ENCODE measurements at regions not wholly inside any gene's neighbourhood (a gene's known extent, or its start where the extent isn't known, plus 50 kb on each side); places are given as distances from the start of the nearest gene placed in this dataset.

DNA sequence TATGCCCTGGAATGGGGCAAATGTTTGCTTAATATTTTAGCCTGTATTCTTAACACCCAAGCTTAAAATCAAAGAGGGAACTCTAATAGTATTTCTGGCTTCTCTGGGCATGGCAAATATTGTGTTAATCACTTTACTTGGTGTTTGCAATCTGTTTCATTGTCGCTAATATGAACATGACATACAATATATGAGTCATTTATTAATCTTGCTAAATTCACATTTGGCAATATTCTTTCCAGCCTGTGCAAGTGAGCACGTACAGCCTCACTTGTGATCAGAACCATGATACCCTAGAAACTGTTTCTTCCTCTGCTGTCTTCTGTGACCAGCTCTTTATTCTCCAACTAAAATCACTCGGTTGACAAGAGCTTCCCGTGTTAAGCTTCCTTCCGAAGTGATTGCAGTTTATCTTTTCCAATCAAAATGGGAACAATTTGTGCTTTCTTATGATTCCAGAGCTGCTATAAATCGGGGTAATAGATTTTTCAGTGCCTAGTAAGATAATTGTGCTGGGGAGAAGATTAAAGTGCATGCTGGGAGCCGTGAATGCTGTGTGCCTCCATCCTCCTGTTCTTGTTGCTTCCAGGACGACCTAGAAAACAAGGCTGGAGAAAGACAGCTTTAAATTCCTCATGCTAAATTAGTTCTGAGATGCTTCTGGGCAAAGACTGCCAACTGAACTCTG, 153.0 kb upstream of the TMTC4 start:
- H3K14ac ChIP-seq (replicated peaks; ENCODE audit: low read depth, low read length) = no peak overlapping the region
- DNase-seq (no peak), ATAC-seq (ENCODE audit: low read depth) (no peak)
- H3K79me1 ChIP-seq (ENCODE audit: low read depth in 1 of 2, low read length in 2 of 2) = no peaks in the 10 kb centered on the region
- H3K9me1 ChIP-seq (ENCODE audit: insufficient read depth, low read length) = no peaks in the 10 kb centered on the region
- no TSS peak for BruUV-seq (replicated peaks)
- no peak overlapping the region for H2BK120ac ChIP-seq (ENCODE audit: low read depth, low read length)
- H3K4me2 ChIP-seq (ENCODE audit: low read depth, low read length) = no peak overlapping the region
- no peak overlapping the region for H2AK5ac ChIP-seq (ENCODE audit: low read depth, low read length)
- H3K4me3 ChIP-seq (ENCODE audit: insufficient read depth, low read depth, low read length) = no peak overlapping the region
- no peak overlapping the region for H4K5ac ChIP-seq (ENCODE audit: low read depth, low read length)
- H3K4me1 ChIP-seq (ENCODE audit: control insufficient read depth, insufficient read depth, low read length) = no peaks in the 10 kb centered on the region
- H2BK20ac ChIP-seq (ENCODE audit: low read depth, low read length) = no peak overlapping the region
- H3K9me3 ChIP-seq (ENCODE audit: control insufficient read depth, insufficient read depth, low read length) = no peaks in the 10 kb centered on the region
- no peaks in the 10 kb centered on the region for H3K36me3 ChIP-seq (ENCODE audit: control insufficient read depth, insufficient read depth, low read length)
- ChIA-PET POLR2A (ENCODE audit: unreplicated experiment) (no interaction called here), CTCF (interaction anchor here (1.1 kb wide), 1 partner anchor 69 kb away, joined by 3 read pairs; no protein-coding TSS in a partner anchor)
- intact Hi-C loops (cut with micrococcal nuclease) = no loop called here
- no peak overlapping the region for H2BK15ac ChIP-seq (ENCODE audit: low read depth, low read length)
- no peak overlapping the region for H2AFZ ChIP-seq (replicated peaks; ENCODE audit: low read length, poor library complexity)
- no peak overlapping the region for H3K23ac ChIP-seq (ENCODE audit: low read depth, low read length)
- TF ChIP-seq FOS (IDR thresholded peaks at IDR 0.05; ENCODE audit: low read depth, low read length) (no peak), MAFK (IDR thresholded peaks at IDR 0.05; ENCODE audit: low read depth, low read length) (no peak), CEBPB (IDR thresholded peaks at IDR 0.05; ENCODE audit: low read depth, low read length) (no peak), CHD1 (IDR thresholded peaks at IDR 0.05; ENCODE audit: low read depth, low read length) (no peak), SMC3 (IDR thresholded peaks at IDR 0.05; ENCODE audit: low read depth, low read length) (no peak), NFE2L2 (IDR thresholded peaks at IDR 0.05; ENCODE audit: low read depth, low read length) (no peak), BHLHE40 (IDR thresholded peaks at IDR 0.05; ENCODE audit: low read depth, low read length) (no peak), RFX5 (IDR thresholded peaks at IDR 0.05; ENCODE audit: low read depth, low read length) (no peak), MXI1 (IDR thresholded peaks at IDR 0.05; ENCODE audit: borderline replicate concordance, low read depth, low read length) (no peak), RAD21 (IDR thresholded peaks at IDR 0.05; ENCODE audit: low read length) (no peak), POLR2A (IDR thresholded peaks at IDR 0.05; ENCODE audit: low read depth, low read length) (no peak)
- TF ChIP-seq, protein P1, sequence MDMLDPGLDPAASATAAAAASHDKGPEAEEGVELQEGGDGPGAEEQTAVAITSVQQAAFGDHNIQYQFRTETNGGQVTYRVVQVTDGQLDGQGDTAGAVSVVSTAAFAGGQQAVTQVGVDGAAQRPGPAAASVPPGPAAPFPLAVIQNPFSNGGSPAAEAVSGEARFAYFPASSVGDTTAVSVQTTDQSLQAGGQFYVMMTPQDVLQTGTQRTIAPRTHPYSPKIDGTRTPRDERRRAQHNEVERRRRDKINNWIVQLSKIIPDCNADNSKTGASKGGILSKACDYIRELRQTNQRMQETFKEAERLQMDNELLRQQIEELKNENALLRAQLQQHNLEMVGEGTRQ (IDR thresholded peaks at IDR 0.05; ENCODE audit: low read depth, low read length) = no peak
- TF ChIP-seq, protein P2, sequence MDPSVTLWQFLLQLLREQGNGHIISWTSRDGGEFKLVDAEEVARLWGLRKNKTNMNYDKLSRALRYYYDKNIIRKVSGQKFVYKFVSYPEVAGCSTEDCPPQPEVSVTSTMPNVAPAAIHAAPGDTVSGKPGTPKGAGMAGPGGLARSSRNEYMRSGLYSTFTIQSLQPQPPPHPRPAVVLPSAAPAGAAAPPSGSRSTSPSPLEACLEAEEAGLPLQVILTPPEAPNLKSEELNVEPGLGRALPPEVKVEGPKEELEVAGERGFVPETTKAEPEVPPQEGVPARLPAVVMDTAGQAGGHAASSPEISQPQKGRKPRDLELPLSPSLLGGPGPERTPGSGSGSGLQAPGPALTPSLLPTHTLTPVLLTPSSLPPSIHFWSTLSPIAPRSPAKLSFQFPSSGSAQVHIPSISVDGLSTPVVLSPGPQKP (IDR thresholded peaks at IDR 0.05; ENCODE audit: borderline replicate concordance, low read depth, low read length) = no peak
- TF ChIP-seq, protein P3, sequence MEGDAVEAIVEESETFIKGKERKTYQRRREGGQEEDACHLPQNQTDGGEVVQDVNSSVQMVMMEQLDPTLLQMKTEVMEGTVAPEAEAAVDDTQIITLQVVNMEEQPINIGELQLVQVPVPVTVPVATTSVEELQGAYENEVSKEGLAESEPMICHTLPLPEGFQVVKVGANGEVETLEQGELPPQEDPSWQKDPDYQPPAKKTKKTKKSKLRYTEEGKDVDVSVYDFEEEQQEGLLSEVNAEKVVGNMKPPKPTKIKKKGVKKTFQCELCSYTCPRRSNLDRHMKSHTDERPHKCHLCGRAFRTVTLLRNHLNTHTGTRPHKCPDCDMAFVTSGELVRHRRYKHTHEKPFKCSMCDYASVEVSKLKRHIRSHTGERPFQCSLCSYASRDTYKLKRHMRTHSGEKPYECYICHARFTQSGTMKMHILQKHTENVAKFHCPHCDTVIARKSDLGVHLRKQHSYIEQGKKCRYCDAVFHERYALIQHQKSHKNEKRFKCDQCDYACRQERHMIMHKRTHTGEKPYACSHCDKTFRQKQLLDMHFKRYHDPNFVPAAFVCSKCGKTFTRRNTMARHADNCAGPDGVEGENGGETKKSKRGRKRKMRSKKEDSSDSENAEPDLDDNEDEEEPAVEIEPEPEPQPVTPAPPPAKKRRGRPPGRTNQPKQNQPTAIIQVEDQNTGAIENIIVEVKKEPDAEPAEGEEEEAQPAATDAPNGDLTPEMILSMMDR (conservative IDR thresholded peaks at IDR 0.05; ENCODE audit: low read depth, low read length) = no peak
- no peak overlapping the region for H4K91ac ChIP-seq (ENCODE audit: insufficient read depth, low read depth, low read length)
- no peak overlapping the region for H2BK5ac ChIP-seq (ENCODE audit: low read depth, low read length, poor library complexity, severe bottlenecking)
- 0% methylated on average over 1 of the region's 8 CpGs; no CpG with 5 or more reads in 1 of the 2 experiments for WGBS, 2 experiments (ENCODE audit: extremely low coverage in 2 of 2, insufficient read length in 1 of 2)
- no peak overlapping the region for H3K4ac ChIP-seq (ENCODE audit: low read depth, low read length)
- H3K56ac ChIP-seq (ENCODE audit: extremely low read depth, insufficient read depth, low read length) = no peak overlapping the region
- no peak overlapping the region for H2AK9ac ChIP-seq (replicated peaks; ENCODE audit: low read depth, low read length, poor library complexity)
- H3K18ac ChIP-seq (ENCODE audit: low read depth, low read length) = no peak overlapping the region
- H3K9ac ChIP-seq (ENCODE audit: low read depth, low read length) = no peak overlapping the region
- H4K8ac ChIP-seq (ENCODE audit: low read depth in 2 of 2, low read length in 2 of 2) = no peak overlapping the region
- dilution Hi-C loops (cut with HindIII; ENCODE audit: low sequenced_read_pairs, unreplicated experiment) = no loop called here
- no peaks in the 10 kb centered on the region for H4K20me1 ChIP-seq (ENCODE audit: insufficient read depth, low read length)
- H3K27me3 ChIP-seq (ENCODE audit: control insufficient read depth, insufficient read depth, low read length) = no peaks in the 10 kb centered on the region; the same call in 1 of the 2 replicates
- H3K27ac ChIP-seq (ENCODE audit: insufficient read depth, low read length) = no peak overlapping the region
- in situ Hi-C loops (cut with MboI; ENCODE audit: low sequenced_read_pairs) = no loop called here
